SKM-1 treated with dmso at 0.1 percent for 144 hours (cell line): ENCODE measurements at regions not wholly inside any gene's neighbourhood (a gene's known extent, or its start where the extent isn't known, plus 50 kb on each side); places are given as distances from the start of the nearest gene placed in this dataset.

ENCODE experiments used
- DNase-seq: peaks from one replicate; lab custom pipeline; 2025; ENCODE audit not compliant: unreplicated experiment; lab: John Stamatoyannopoulos, UW

- no peak for DNase-seq
These were observed 227.6 kb upstream of the CHRNA7 start for GRCh38 chr15:31802761-31803160.

GRCh38 chr15:31803388-31803884, 226.9 kb upstream of the CHRNA7 start:
- no peak for DNase-seq

GRCh38 chr15:31805090-31805662, 225.1 kb upstream of the CHRNA7 start:
- DNase-seq, result no peak

- no peak for DNase-seq
These were observed 224.2 kb upstream of the CHRNA7 start for GRCh38 chr15:31806106-31806505.

- DNase-seq, result no peak
These were observed 218.7 kb upstream of the CHRNA7 start for GRCh38 chr15:31811641-31812040.

- no peak for DNase-seq
These were observed 216.2 kb upstream of the CHRNA7 start for GRCh38 chr15:31814082-31814481.

GRCh38 chr15:31815411-31816155, 214.7 kb upstream of the CHRNA7 start:
- no peak for DNase-seq

GRCh38 chr15:31822463-31822862, 207.9 kb upstream of the CHRNA7 start:
- DNase-seq, result no peak

- no peak for DNase-seq
These were observed 206.3 kb upstream of the CHRNA7 start for GRCh38 chr15:31824024-31824423.

GRCh38 chr15:31828594-31828993, 201.7 kb upstream of the CHRNA7 start:
- no peak for DNase-seq

- DNase-seq, result no peak
These were observed 199.7 kb upstream of the CHRNA7 start for GRCh38 chr15:31830591-31830990.

- DNase-seq, result no peak
These were observed 198.7 kb upstream of the CHRNA7 start for GRCh38 chr15:31831596-31831995.

- no peak for DNase-seq
These were observed 195.7 kb upstream of the CHRNA7 start for GRCh38 chr15:31834654-31835053.

- DNase-seq, result no peak
These were observed 190.9 kb upstream of the CHRNA7 start for GRCh38 chr15:31839388-31839787.

- no peak for DNase-seq
These were observed 189.4 kb upstream of the CHRNA7 start for GRCh38 chr15:31840849-31841476.

- no peak for DNase-seq
These were observed 187.7 kb upstream of the CHRNA7 start for GRCh38 chr15:31842532-31843195.

- DNase-seq, result no peak
These were observed 186.8 kb upstream of the CHRNA7 start for GRCh38 chr15:31843426-31844055.

GRCh38 chr15:31845791-31846190, 184.5 kb upstream of the CHRNA7 start:
- DNase-seq, result no peak

GRCh38 chr15:31847961-31848360, 182.4 kb upstream of the CHRNA7 start:
- DNase-seq, result no peak

- no peak for DNase-seq
These were observed 181.7 kb upstream of the CHRNA7 start for GRCh38 chr15:31848621-31849020.
